ENCODE measurements at regions not wholly inside any gene's neighbourhood (a gene's known extent, or its start where the extent isn't known, plus 50 kb on each side); places are given as distances from the start of the nearest gene placed in this dataset.
"Not testable (repeated sequence)": the region's sequence is repeated elsewhere in the genome, so short reads cannot be mapped to it uniquely, and the experiment has no call there.

DNA sequence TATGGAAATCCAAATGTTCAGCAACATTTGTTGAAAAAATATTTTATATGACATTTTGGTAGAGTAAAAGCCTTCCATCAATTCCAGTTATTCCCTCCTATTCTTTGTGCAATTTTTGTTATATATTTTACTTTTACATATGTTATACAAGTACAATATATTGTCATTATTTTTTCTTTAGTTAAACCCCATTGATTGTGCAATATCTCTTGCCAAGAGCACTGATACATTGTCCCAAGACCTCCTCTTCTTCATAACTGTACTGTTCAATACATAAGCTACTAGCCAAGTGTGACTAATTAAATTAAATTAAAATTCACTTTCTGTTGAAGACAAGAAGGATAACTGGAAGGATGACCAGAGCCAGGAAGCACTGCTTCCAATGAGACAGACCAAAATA, 527.5 kb downstream of the TMA16 start:
- no peak overlapping the region for H3K27ac ChIP-seq
- no peak overlapping the region for H3K4me3 ChIP-seq

DNA sequence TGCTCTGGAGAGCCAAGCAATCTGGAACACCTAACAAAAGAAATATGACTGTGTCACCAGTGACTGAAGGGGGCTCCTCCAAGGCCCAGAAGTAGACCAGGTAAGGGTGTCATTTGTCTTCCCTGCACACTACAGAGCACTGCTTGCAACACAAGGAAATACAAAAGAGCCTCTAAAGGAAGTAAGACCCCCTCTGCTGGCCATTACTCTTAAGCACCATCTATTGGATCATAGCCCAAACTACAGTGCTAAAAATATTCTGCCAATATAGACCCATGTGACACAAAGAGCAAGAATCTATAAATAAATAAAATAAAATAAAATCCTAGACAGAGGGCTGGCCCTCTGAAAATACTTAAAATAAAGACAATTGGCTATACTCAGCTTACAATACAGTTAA, 528.7 kb downstream of the TMA16 start:
- Histone ChIP-seq H3K27ac (no peak overlapping the region), H3K4me3 (no peak overlapping the region)

GRCh38 chr4:164027805-164028204, 533.3 kb downstream of the TMA16 start:
- Histone ChIP-seq H3K27ac (no peak overlapping the region), H3K4me3 (no peak overlapping the region)

DNA sequence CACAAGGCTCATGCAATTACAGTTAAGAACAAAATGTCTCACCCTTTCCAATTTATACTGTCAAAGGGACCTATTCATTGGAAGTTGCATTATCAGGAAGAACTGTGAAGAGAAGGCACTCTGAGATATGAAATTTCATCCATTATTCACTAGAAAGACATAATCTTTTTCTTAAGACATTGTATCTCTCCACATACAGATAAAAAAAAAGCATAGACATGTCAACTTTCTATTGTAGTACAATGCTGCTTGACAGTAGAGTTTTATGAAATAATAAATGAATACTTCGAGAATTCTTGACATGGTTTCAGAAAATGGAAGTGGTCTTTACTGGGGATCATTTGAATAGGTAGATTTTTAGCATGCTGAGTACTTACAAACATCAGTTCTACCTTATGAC, 545.0 kb downstream of the TMA16 start:
- no peak overlapping the region for H3K27ac ChIP-seq
- H3K4me3 ChIP-seq: no peak overlapping the region

- Histone ChIP-seq H3K4me3 (no peak overlapping the region), H3K27ac (no peak overlapping the region)
Observed at GRCh38 chr4:164056426-164057142, 562.1 kb downstream of the TMA16 start.

DNA sequence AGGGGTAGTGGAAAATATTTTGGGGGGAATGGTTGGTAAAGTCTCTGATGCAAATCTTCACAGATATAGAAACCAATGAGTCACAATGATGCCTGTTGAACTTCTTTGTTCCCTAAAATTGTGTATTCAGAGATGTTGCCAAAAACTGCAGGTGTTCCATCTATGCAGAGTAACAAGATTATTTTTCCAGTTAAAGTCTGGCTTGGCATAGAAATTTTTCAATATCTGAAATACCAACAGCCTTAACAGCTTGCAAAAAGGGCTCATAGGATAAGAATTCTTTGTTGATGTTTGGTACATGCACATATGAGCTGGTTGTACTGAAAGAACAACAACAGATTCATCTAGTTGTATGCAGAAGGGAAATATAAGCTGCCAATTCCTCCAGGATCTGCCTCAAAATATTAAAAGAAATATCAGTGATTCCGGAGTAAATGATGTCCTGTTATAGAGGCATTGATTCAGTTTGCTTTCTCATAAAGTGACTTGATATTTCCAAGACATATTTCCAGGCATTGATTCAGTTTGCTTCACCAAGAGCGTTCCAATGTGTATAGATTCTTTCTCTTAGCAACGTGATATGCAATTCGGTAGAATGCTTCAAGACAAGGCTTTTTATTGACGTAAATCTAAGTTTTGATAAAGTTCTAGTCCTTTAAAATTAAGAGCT, 564.4 kb downstream of the TMA16 start:
- Histone ChIP-seq H3K4me3 (no peak overlapping the region), H3K27ac (no peak overlapping the region)

- Histone ChIP-seq H3K4me3 (no peak overlapping the region), H3K27ac (no peak overlapping the region)
Observed at GRCh38 chr4:164060456-164060855, 566.0 kb downstream of the TMA16 start.

DNA sequence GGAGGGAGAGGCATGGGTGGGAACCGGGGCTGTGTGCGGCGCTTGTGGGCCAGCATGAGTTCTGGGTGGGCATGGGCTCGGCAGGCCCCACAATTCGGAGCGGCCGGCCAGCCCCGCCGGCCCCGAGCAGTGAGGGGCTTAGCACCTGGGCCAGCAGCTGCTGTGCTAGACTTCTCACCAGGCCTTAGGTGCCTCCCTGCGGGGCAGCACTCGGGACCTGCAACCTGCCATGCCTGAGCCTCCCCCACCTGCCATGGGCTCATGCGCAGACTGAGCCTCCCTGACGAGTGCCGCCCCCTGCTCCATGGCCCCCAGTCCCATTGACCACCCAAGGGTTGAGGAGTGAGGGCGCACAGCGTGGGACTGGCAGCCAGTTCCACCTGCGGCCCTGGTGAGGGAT, 573.9 kb downstream of the TMA16 start:
- no peak overlapping the region for H3K4me3 ChIP-seq

DNA sequence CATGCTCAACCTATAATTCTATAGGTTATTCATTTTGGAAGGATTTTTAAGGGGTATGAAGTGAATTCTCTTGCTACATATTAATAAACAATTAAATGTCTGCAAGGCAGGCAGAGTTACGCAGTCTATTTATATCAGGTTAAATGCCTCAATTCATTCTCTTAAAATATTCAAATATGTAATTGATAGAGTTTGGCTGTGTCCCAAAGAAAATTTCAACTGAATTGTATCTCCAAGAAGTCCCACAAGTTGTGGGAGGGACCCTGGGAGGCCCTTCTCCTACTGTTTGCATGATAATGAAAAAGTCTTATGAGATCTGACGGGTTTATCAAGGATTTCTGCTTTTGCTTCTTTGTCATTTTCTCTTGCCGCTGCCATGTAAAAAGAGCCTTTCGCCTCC, 576.1 kb downstream of the TMA16 start:
- no peak overlapping the region for H3K27ac ChIP-seq
- no peak overlapping the region for H3K4me3 ChIP-seq

More for the DNA sequence above, 573.9 kb downstream of the TMA16 start:
- H3K27ac ChIP-seq: no peak overlapping the region

- Histone ChIP-seq H3K27ac (no peak overlapping the region), H3K4me3 (no peak overlapping the region)
Observed at GRCh38 chr4:164081371-164081770, 586.9 kb downstream of the TMA16 start.

DNA sequence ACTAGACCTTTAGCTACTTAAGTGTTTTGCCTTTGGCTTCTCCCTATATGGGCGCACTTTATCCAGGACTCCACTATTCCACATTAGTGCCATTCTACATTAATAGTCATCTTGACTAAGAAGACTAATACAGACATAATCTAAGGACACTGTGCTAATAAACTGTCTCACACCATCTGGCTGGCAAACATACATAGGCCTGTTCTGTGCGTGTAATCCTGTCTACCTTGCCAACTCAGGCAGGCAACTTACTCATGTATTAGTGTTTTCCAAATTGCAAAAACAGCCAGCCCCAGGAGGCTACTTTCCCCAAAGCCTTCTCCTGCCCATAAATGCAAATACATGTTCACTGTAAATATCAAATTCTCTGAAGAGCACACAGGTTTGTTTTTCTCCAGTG, 587.3 kb downstream of the TMA16 start:
- Histone ChIP-seq H3K4me3 (no peak overlapping the region), H3K27ac (no peak overlapping the region)

DNA sequence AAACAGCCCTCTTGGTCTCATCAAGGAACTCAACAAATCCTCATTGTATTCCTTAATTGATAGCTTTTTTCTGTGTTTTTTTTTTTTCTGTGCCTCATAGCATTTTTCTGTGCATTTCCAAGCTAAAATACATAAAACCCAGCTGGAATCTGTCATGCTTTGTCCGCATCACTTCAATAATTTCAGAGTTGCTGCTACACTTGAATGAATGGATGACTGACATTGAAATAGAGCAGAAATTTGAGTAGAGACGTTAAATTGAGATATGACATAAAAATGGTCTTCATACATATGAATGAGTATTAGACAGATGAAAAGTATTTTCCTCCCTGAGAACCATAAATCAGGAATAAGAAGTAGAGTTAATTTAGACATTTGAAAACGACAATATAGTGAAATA, 593.2 kb downstream of the TMA16 start:
- H3K4me3 ChIP-seq: no peak overlapping the region
- H3K27ac ChIP-seq: no peak overlapping the region

GRCh38 chr4:164095313-164096110, 601.0 kb downstream of the TMA16 start:
- Histone ChIP-seq H3K4me3 (no peak overlapping the region), H3K27ac (no peak overlapping the region)

DNA sequence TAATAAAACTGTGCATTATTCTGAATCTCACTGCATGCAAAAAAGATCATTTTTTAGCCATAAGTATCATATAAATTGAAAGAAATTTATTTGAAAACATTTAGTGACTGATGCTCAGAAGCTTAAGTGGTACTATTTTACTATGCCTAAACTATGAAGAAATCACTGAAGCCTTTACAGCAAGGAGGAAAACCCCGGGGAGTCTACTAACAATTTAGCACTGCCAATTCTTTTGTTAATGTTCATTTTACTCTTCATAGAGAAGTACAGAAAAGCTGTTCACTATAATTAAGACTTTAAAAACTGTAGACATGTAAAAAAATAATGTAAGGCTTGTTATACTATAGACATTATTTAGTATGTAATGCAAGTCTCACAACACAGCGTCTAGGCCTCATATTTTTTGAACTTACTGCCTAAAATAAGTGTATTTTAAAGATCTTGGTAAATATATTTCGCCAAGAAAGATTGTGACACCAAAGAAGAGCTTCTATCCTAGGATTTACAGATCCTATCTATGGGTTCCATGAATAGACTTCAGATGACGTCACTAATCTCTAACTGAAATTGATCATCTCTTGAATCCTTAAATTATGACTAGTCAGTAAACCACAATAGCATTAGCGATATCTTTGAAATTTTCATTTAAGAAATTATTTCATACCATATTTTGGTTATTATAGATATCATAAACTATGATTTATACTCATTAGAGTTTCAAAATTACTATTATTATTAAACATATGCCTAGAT, 602.5 kb downstream of the TMA16 start:
- no peak overlapping the region for H3K27ac ChIP-seq

DNA sequence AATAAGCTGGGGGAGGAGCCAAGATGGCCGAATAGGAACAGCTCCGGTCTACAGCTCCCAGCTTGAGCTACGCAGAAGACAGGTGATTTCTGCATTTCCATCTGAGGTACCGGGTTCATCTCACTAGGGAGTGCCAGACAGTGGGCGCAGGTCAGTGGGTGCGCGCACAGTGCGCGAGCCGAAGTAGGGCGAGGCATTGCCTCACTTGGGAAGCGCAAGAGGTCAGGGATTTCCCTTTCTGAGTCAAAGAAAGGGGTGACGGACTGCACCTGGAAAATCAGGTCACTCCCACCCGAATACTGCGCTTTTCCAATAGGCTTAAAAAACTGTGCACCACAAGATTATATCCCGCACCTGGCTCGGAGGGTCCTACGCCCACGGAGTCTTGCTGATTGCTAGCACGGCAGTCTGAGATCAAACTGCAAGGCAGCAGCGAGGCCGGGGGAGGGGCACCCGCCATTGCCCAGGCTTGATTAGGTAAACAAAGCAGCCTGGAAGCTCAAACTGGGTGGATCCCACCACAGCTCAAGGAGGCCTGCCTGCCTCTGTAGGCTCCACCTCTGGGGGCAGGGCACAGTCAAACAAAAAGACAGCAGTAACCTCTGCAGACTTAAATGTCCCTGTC, 606.4 kb downstream of the TMA16 start:
- not testable (repeated sequence) for H3K27ac ChIP-seq, H3K4me3 ChIP-seq

More for the DNA sequence above, 602.5 kb downstream of the TMA16 start:
- H3K4me3 ChIP-seq: no peak overlapping the region

DNA sequence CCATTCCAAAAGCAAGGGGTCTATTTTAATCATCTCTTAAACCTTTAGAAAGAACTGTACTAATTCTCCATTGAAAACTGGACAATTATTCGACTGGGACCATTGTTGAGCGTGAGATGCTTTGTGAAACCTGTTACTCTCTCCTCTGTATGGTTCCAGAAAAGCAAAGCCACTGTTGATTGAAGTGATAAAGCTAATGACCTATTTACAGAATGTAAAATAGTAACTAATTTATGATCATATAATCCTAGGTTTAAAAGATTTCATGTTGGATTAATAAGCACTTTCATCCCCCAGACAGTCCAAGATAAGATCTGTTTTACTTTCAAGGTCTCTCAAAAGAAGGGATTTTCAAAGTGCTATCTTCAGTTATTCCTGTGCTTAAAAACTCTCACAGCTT, 614.5 kb downstream of the TMA16 start:
- H3K4me3 ChIP-seq: no peak overlapping the region

DNA sequence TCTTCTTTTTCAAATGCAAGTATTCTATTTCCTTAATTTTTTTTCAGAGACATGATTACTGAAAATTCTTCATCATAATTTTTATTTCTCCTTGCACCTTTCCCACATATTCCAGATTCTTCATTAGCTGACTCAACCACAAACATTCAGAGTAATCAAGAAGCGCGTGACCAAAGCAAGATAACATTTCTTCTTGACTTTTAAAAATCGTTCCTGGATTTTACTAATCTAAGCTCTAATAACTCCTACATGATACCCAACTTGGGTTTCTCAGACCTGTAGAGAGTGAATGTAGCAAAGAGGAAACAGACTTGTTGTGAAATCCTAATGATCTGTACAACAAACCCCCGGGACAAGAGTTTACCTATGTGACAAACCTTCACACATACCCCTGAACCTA, 615.0 kb downstream of the TMA16 start:
- H3K4me3 ChIP-seq: no peak overlapping the region
- H3K27ac ChIP-seq: no peak overlapping the region

More for the DNA sequence above, 614.5 kb downstream of the TMA16 start:
- H3K27ac ChIP-seq: no peak overlapping the region

DNA sequence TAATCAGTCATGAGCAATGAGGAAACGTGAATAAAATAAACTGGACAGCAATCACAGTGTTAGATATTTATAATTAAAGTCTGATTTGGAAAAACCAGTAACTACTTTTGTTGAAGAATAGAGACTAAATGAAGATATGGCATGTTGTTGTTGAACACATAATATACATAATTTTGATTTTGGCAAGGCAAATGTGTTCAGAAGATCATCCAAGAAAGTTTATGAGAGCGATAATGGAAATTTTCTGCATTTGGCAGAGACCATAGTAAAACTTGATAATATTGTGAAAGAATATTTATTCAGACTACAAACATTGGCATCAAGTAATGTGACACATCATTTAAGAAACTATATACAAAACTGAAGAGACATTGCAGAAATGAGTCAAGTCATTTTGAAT, 620.7 kb downstream of the TMA16 start:
- H3K27ac ChIP-seq: no peak overlapping the region
- no peak overlapping the region for H3K4me3 ChIP-seq

DNA sequence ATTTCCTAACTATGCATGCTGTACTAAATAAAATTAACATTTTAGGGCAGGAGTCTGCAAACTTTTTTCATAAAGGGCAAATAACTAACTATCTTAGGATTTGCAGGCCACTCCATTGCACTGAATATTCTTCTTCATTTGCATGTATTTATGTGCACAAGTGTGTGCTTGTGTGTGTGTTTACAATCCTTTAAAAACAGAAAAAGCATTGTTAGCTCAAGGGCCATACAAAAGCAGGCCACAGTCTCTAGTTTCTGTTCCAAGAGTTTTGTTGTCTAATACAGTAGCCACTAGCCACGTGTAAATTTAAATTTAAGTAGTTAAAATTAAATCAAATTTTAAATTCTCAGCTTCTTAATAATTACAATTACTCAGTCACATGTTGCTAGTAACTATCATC, 621.8 kb downstream of the TMA16 start:
- H3K27ac ChIP-seq: no peak overlapping the region
- H3K4me3 ChIP-seq: no peak overlapping the region

- no peak overlapping the region for H3K27ac ChIP-seq
- H3K4me3 ChIP-seq: no peak overlapping the region
Observed at GRCh38 chr4:164134388-164134787, 619.5 kb upstream of the SMIM31 start.

Measured in skin epidermis (tissue), 12 donors.